ENCODE measurements at regions not wholly inside any gene's neighbourhood (a gene's known extent, or its start where the extent isn't known, plus 50 kb on each side); places are given as distances from the start of the nearest gene placed in this dataset.
"Not testable (repeated sequence)": the region's sequence is repeated elsewhere in the genome, so short reads cannot be mapped to it uniquely, and the experiment has no call there.

GRCh38 chr3:164832216-164832615 is 246.1 kb downstream of the SI start:
- TF ChIP-seq, protein P1, sequence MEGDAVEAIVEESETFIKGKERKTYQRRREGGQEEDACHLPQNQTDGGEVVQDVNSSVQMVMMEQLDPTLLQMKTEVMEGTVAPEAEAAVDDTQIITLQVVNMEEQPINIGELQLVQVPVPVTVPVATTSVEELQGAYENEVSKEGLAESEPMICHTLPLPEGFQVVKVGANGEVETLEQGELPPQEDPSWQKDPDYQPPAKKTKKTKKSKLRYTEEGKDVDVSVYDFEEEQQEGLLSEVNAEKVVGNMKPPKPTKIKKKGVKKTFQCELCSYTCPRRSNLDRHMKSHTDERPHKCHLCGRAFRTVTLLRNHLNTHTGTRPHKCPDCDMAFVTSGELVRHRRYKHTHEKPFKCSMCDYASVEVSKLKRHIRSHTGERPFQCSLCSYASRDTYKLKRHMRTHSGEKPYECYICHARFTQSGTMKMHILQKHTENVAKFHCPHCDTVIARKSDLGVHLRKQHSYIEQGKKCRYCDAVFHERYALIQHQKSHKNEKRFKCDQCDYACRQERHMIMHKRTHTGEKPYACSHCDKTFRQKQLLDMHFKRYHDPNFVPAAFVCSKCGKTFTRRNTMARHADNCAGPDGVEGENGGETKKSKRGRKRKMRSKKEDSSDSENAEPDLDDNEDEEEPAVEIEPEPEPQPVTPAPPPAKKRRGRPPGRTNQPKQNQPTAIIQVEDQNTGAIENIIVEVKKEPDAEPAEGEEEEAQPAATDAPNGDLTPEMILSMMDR (conservative IDR thresholded peaks at IDR 0.05; ENCODE audit: low read depth, low read length) = no peak
- H3K4me3 ChIP-seq (ENCODE audit: low read depth, low read length) = no peak overlapping the region
- no peak for DNase-seq (ENCODE audit: low read depth)

DNA sequence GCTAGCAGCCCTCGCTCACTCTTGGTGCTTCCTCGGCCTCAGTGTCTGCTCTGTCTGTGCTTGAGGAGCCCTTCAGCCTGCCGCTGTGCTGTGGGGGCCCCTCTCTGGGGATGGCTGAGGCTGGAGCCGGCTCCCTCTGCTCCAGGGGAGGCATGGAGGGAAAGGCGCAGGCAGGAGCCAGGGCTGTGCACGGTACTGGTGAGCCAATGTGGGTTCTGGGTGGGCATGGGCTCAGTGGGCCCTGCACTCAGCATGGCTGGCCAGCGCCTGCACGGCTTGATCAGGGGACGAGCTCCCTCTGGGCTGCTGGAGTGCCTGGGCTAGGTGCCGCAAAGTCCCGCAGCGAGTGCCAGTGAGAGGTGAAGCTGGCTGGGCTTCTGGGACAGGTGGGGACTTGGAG is 260.0 kb downstream of the SI start:
- TF ChIP-seq, protein P1 (conservative IDR thresholded peaks at IDR 0.05; ENCODE audit: low read depth, low read length) = no peak
- no peak for DNase-seq (ENCODE audit: low read depth)
- H3K4me3 ChIP-seq (ENCODE audit: low read depth, low read length) = no peak overlapping the region

DNA sequence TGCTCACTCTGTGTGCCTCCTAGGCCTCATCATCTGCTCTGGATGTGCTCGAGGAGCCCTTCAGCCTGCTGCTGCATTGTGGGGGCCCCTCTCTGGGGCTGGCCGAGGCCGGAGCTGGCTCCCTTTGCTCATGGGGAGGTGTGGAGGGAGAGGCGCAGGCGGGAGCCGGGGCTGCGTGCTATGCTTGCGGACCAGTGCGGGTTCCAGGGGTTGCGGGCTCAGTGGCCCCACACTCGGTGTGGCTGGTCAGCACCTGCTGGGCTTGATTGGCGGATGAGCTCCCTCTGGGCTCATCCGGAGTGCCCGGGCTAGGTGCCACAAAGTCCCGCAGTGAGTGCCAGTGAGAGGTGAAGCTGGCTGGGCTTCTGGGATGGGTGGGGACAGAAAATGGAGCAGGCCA is 264.2 kb downstream of the SI start:
- TF ChIP-seq, protein P1 (conservative IDR thresholded peaks at IDR 0.05; ENCODE audit: low read depth, low read length) = no peak
- H3K4me3 ChIP-seq (ENCODE audit: low read depth, low read length) = no peak overlapping the region
- no peak for DNase-seq (ENCODE audit: low read depth)

DNA sequence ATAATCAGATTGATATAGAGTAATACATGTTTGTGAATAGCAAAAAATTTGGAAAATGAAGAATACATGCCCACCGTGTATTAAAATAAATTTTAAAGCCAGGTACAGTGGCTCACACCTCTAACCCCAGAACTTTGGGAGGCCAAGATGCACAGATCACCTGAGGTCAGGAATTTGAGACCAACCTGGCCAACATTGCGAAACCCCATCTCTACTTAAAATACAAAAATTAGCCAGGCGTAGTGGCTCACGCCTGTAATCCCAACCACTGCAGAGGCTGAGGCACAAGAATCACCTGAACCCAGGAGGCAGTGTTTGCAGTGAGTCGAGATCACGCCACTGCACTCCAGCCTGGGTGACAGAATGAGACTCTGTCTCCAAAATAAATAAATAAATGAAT is 266.3 kb downstream of the SI start:
- TF ChIP-seq, protein P1 (conservative IDR thresholded peaks at IDR 0.05; ENCODE audit: low read depth, low read length) = no peak
- H3K4me3 ChIP-seq (ENCODE audit: low read depth, low read length) = no peak overlapping the region
- no peak for DNase-seq (ENCODE audit: low read depth)

DNA sequence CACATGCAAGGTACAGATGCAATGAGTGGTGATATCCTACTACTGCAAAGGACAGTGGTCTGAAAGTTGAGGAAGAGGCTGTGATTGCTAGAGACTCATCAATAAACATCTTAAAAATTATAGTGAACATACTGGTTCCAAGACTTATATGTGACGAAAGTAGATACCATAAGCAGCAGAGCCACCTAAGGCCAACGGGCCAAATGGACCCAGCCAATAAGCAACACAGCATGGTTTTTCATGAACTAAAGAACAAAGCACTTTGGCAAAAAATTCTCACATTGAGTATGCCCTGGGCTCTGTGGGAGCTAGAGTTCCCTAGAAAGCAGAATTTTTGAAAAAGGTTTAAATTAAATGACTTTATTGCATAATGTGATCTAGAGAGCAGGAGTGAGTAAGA is 272.1 kb downstream of the SI start:
- peak; percentile 3 for DNase-seq (ENCODE audit: low read depth)
- TF ChIP-seq, protein P1 (conservative IDR thresholded peaks at IDR 0.05; ENCODE audit: low read depth, low read length) = no peak
- no peak overlapping the region for H3K4me3 ChIP-seq (ENCODE audit: low read depth, low read length)

DNA sequence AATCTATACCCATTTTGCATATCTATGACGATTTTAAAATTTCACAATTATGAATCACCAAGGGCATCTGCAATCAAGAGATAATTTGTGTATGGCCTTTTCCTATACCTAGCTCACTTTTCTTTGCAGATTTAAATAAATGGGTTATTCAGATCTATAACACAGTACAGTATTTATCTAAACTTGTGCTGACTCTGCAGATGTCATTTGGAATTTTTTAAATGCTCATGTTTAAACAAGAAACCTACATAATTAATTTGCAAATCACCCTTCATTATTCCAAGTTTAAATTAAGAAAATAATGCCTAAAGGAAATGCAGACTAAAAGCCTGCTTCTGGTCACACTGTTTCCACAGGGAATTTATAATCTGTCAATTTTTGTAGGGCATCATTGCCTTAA is 284.2 kb downstream of the SI start:
- TF ChIP-seq, protein P1 (conservative IDR thresholded peaks at IDR 0.05; ENCODE audit: low read depth, low read length) = no peak

GRCh38 chr3:164791263-164791662 is 287.0 kb downstream of the SI start:
- DNase-seq (ENCODE audit: low read depth) = no peak
- TF ChIP-seq, protein P1 (conservative IDR thresholded peaks at IDR 0.05; ENCODE audit: low read depth, low read length) = no peak
- H3K4me3 ChIP-seq (ENCODE audit: low read depth, low read length) = no peak overlapping the region

More for the DNA sequence above, 284.2 kb downstream of the SI start:
- no peak overlapping the region for H3K4me3 ChIP-seq (ENCODE audit: low read depth, low read length)
- no peak for DNase-seq (ENCODE audit: low read depth)

- H3K4me3 ChIP-seq (ENCODE audit: low read depth, low read length); DNase-seq (ENCODE audit: low read depth): not testable (repeated sequence)
These were observed 293.9 kb downstream of the SI start for GRCh38 chr3:164784407-164784806.
